HepG2 (cell line): ENCODE measurements at regions not wholly inside any gene's neighbourhood (a gene's known extent, or its start where the extent isn't known, plus 50 kb on each side); places are given as distances from the start of the nearest gene placed in this dataset.

ENCODE experiments used
- ATAC-seq: fragments of 200-7000 bp; cut with Tn5 transposase; 3 replicates; pipeline ENCODE4 v1.9.1; 2020; ENCODE audit warnings: mild to moderate bottlenecking, moderate library complexity
- BruUV-seq: library from RNA; stranded (reverse); fragments of 400-500 nt; replicated peaks from 2 replicates; lab custom pipeline; 2021; lab: Mats Ljungman, UMichigan
- CTCF ChIA-PET: fragments of 300-600 bp; formaldehyde crosslinking; extraction: SDS; loops from one replicate; lab custom pipeline; 2021; ENCODE audit warnings: low total read pairs, inconsistent platforms, low intra/inter-chr PET ratio; lab: Yijun Ruan, JAX
- POLR2A ChIA-PET: fragments of 350-600 bp; sonication (Branson Sonifier 250); formaldehyde crosslinking; loops from one replicate; lab custom pipeline; 2020; ENCODE audit warnings: antibody characterized with exemption, inconsistent platforms; lab: Yijun Ruan, JAX
- DNase-seq: peaks from one replicate; pipeline ENCODE4 v3.0.0-alpha.2; 2015; ENCODE audit warnings: low spot score
- FAIRE-seq: peaks from 3 replicates; lab custom pipeline; 2011; peaks lifted over from hg19 to GRCh38; lab: Jason Lieb, UNC
- H2AFZ ChIP-seq: one replicate; pipeline ENCODE4 v1.6.1; 2011; ENCODE audit warnings: low read length, inconsistent platforms
- H3K27ac ChIP-seq: fragments of 300-600 bp; 3 replicates; pipeline ENCODE4 v1.8.0; 2011; ENCODE audit warnings: mixed run types, mild to moderate bottlenecking, mixed read lengths, low read length, inconsistent platforms; ENCODE audit not compliant: insufficient read depth; ENCODE audit errors: extremely low read length
- H3K27me3 ChIP-seq, 2 experiments: fragments of 200-600 bp in 1 of 2; 2 replicates in 1 of 2; 3 replicates in 1 of 2; pipeline versions ENCODE4 v1.6.0 to v1.8.0; 2011; ENCODE audit warnings: low read length in 2 of 2, mild to moderate bottlenecking in 2 of 2, moderate library complexity in 2 of 2, inconsistent platforms in 1 of 2; ENCODE audit not compliant: insufficient read depth in 2 of 2, control insufficient read depth in 1 of 2
- H3K36me3 ChIP-seq, 2 experiments: fragments of 200-600 bp in 1 of 2; replicated peaks in 1 of 2; 2 replicates in 1 of 2; 3 replicates in 1 of 2; pipeline versions ENCODE4 v1.5.1 to v1.8.0; 2011; ENCODE audit warnings: low read length in 2 of 2, inconsistent platforms in 1 of 2; ENCODE audit not compliant: insufficient read depth in 2 of 2, control insufficient read depth in 1 of 2
- H3K4me1 ChIP-seq: 2 replicates; pipeline ENCODE4 v1.5.1; 2012; ENCODE audit warnings: low read length, inconsistent platforms; ENCODE audit not compliant: insufficient read depth
- H3K4me2 ChIP-seq: 2 replicates; pipeline ENCODE4 v1.6.0; 2011; ENCODE audit warnings: low read depth, low read length, inconsistent platforms
- H3K4me3 ChIP-seq, 3 experiments: fragments of 200-600 bp in 1 of 3; sonication (generic), shearing (Covaris generic) in 1 of 3; replicated peaks in 1 of 3; 2 replicates each; pipeline ENCODE4 v1.5.1; 2011 to 2016; ENCODE audit warnings: low read length in 3 of 3, inconsistent platforms in 2 of 3, low read depth in 2 of 3, mild to moderate bottlenecking in 2 of 3, control low read depth in 1 of 3, mixed read lengths in 1 of 3; ENCODE audit not compliant: insufficient read depth in 1 of 3
- H3K79me2 ChIP-seq: one replicate; pipeline ENCODE4 v1.6.1; 2011; ENCODE audit warnings: low read length, inconsistent platforms; ENCODE audit not compliant: insufficient read depth
- H3K9ac ChIP-seq: 2 replicates; pipeline ENCODE4 v1.6.0; 2011; ENCODE audit warnings: mild to moderate bottlenecking, low read depth, low read length, inconsistent platforms; ENCODE audit not compliant: insufficient read depth
- H3K9me3 ChIP-seq: 2 replicates; pipeline ENCODE4 v1.5.1; 2012; ENCODE audit warnings: mild to moderate bottlenecking, low read length
- H4K20me1 ChIP-seq: 2 replicates; pipeline ENCODE4 v1.6.0; 2011; ENCODE audit warnings: inconsistent platforms, mild to moderate bottlenecking, low read length, moderate library complexity; ENCODE audit not compliant: insufficient read depth
- CREB1 ChIP-seq, 2 experiments: fragments of 450-650 bp in 1 of 2; IDR thresholded peaks; 2 replicates each; pipeline ENCODE4 v1.6.1; 2016 to 2017; ENCODE audit warnings: control low read depth in 1 of 2, mild to moderate bottlenecking in 1 of 2, missing compliant biosample characterization in 1 of 2, missing genetic modification characterization in 1 of 2
- HDAC2 ChIP-seq: sonication (generic); formaldehyde crosslinking; IDR thresholded peaks from 2 replicates; pipeline ENCODE4 v1.4.0; 2020; ENCODE audit warnings: missing genetic modification reagents
- LCORL ChIP-seq, 2 experiments: fragments of 450-650 bp in 1 of 2; sonication (generic) in 1 of 2; formaldehyde crosslinking in 1 of 2; IDR thresholded peaks; 2 replicates each; pipeline versions ENCODE4 v1.5.0 to v1.6.1; 2017 to 2020; ENCODE audit warnings: antibody characterized with exemption in 1 of 2, missing genetic modification reagents in 1 of 2
- MAFF ChIP-seq: IDR thresholded peaks from 2 replicates; pipeline ENCODE4 v1.6.1; 2011; ENCODE audit warnings: low read depth, low read length, improper control_type of control experiment
- SOX13 ChIP-seq, 3 experiments: fragments of 450-650 bp in 1 of 3; sonication (generic) in 1 of 3; formaldehyde crosslinking in 1 of 3; IDR thresholded peaks in 2 of 3; conservative IDR thresholded peaks in 1 of 3; 2 replicates each; pipeline versions ENCODE4 v1.5.0 to v1.6.1; 2016 to 2020; ENCODE audit warnings: antibody characterized with exemption in 1 of 3, mild to moderate bottlenecking in 1 of 3, missing compliant biosample characterization in 1 of 3, missing genetic modification reagents in 1 of 3, moderate library complexity in 1 of 3
- ZNF20 ChIP-seq: sonication (generic); formaldehyde crosslinking; IDR thresholded peaks from 2 replicates; pipeline ENCODE4 v1.4.0; 2020; ENCODE audit warnings: mild to moderate bottlenecking, moderate library complexity, missing genetic modification reagents
- ZNF776 ChIP-seq: sonication (generic); formaldehyde crosslinking; IDR thresholded peaks from 2 replicates; pipeline ENCODE4 v1.4.0; 2020; ENCODE audit warnings: mild to moderate bottlenecking, missing genetic modification reagents
- WGBS: methylation state at CpG from one replicate; pipeline ENCODE4 v1.1.6; 2017; ENCODE audit warnings: low lambda C conversion rate; 5-methylcytosine and 5-hydroxymethylcytosine counted together
- in situ Hi-C: cut with HindIII; loops from 2 replicates; pipeline ENCODE4 v1.10.0; 2017; ENCODE audit warnings: low pct_unique_long_range_greater_than_20kb; ENCODE audit not compliant: extremely low pct_ligation_motif_present
- intact Hi-C: fragments of 100-400 bp; cut with micrococcal nuclease; formaldehyde crosslinking; loops from one replicate; pipeline ENCODE4 v1.10.0; 2022; ENCODE audit not compliant: unreplicated experiment
- TF ChIP-seq, protein P1 (sequence below): sonication (generic); formaldehyde crosslinking; IDR thresholded peaks from 2 replicates; pipeline ENCODE4 v1.4.0; 2020; ENCODE audit warnings: mild to moderate bottlenecking, missing genetic modification reagents
- TF ChIP-seq, protein P2 (sequence below): sonication (generic); formaldehyde crosslinking; IDR thresholded peaks from 2 replicates; pipeline ENCODE4 v1.9.0; 2022; ENCODE audit warnings: missing genetic modification reagents, mild to moderate bottlenecking, borderline replicate concordance
- TF ChIP-seq, protein P3 (sequence below): sonication (generic); formaldehyde crosslinking; IDR thresholded peaks from 2 replicates; pipeline ENCODE4 v1.4.0; 2020; ENCODE audit warnings: missing genetic modification reagents

DNA sequence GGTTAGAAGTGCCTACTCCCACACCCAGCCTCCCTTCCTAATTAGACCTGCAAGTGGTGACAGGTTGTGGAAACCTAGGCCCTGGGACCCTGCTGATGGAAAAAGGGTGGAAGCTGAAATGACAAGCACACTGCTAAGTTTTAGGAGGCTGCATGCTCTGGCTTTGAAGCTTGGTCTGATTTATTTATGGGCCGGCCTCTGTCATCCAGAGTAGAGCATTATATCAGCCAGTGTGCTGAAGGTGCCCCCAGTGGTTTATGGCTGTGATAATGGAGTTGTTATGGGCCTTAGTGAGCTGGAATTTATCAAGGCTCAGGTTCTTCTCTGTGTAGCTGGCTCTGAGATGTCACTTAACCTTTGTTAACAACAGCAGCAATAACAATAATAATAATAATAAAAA, 142.6 kb downstream of the UTP18 start:
- Histone ChIP-seq H3K9ac (no peak overlapping the region), H3K27ac (no peak overlapping the region), H3K9me3 (no peaks in the 10 kb centered on the region), H3K36me3 (no peaks in the 10 kb centered on the region), H3K4me3 (no peak overlapping the region), H2AFZ (no peak overlapping the region), H3K4me2 (no peak overlapping the region), H4K20me1 (no peaks in the 10 kb centered on the region), H3K27me3 (peaks cover 0 to 9% of the 10 kb centered on the region in 2 experiments; a peak in 3 of 5 replicates), H3K79me2 (no peaks in the 10 kb centered on the region), H3K4me1 (no peaks in the 10 kb centered on the region)
- FAIRE-seq (no peak), ATAC-seq (no peak), DNase-seq (no peak)
- 0% methylated on average over 1 of the region's 1 CpG for whole genome bisulfite sequencing
- BruUV-seq: no TSS peak
- TF ChIP-seq SOX13 (IDR thresholded peaks at IDR 0.05) (no peak), SOX13 (CRISPR knock-in tag; conservative IDR thresholded peaks at IDR 0.05 in 1 of 2, IDR thresholded peaks at IDR 0.05 in 1 of 2) (no peak), ZNF20 (CRISPR knock-in tag) (no peak), MAFF (no peak), ZNF776 (CRISPR knock-in tag) (no peak), CREB1 (IDR thresholded peaks at IDR 0.05) (no peak), CREB1 (CRISPR knock-in tag; IDR thresholded peaks at IDR 0.05) (no peak), HDAC2 (CRISPR knock-in tag) (no peak), LCORL (IDR thresholded peaks at IDR 0.05) (no peak), LCORL (CRISPR knock-in tag; IDR thresholded peaks at IDR 0.05) (no peak)
- TF ChIP-seq, protein P1, sequence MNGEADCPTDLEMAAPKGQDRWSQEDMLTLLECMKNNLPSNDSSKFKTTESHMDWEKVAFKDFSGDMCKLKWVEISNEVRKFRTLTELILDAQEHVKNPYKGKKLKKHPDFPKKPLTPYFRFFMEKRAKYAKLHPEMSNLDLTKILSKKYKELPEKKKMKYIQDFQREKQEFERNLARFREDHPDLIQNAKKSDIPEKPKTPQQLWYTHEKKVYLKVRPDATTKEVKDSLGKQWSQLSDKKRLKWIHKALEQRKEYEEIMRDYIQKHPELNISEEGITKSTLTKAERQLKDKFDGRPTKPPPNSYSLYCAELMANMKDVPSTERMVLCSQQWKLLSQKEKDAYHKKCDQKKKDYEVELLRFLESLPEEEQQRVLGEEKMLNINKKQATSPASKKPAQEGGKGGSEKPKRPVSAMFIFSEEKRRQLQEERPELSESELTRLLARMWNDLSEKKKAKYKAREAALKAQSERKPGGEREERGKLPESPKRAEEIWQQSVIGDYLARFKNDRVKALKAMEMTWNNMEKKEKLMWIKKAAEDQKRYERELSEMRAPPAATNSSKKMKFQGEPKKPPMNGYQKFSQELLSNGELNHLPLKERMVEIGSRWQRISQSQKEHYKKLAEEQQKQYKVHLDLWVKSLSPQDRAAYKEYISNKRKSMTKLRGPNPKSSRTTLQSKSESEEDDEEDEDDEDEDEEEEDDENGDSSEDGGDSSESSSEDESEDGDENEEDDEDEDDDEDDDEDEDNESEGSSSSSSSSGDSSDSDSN (CRISPR knock-in tag): no peak
- TF ChIP-seq, protein P2, sequence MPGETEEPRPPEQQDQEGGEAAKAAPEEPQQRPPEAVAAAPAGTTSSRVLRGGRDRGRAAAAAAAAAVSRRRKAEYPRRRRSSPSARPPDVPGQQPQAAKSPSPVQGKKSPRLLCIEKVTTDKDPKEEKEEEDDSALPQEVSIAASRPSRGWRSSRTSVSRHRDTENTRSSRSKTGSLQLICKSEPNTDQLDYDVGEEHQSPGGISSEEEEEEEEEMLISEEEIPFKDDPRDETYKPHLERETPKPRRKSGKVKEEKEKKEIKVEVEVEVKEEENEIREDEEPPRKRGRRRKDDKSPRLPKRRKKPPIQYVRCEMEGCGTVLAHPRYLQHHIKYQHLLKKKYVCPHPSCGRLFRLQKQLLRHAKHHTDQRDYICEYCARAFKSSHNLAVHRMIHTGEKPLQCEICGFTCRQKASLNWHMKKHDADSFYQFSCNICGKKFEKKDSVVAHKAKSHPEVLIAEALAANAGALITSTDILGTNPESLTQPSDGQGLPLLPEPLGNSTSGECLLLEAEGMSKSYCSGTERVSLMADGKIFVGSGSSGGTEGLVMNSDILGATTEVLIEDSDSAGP (CRISPR knock-in tag): no peak
- TF ChIP-seq, protein P3, sequence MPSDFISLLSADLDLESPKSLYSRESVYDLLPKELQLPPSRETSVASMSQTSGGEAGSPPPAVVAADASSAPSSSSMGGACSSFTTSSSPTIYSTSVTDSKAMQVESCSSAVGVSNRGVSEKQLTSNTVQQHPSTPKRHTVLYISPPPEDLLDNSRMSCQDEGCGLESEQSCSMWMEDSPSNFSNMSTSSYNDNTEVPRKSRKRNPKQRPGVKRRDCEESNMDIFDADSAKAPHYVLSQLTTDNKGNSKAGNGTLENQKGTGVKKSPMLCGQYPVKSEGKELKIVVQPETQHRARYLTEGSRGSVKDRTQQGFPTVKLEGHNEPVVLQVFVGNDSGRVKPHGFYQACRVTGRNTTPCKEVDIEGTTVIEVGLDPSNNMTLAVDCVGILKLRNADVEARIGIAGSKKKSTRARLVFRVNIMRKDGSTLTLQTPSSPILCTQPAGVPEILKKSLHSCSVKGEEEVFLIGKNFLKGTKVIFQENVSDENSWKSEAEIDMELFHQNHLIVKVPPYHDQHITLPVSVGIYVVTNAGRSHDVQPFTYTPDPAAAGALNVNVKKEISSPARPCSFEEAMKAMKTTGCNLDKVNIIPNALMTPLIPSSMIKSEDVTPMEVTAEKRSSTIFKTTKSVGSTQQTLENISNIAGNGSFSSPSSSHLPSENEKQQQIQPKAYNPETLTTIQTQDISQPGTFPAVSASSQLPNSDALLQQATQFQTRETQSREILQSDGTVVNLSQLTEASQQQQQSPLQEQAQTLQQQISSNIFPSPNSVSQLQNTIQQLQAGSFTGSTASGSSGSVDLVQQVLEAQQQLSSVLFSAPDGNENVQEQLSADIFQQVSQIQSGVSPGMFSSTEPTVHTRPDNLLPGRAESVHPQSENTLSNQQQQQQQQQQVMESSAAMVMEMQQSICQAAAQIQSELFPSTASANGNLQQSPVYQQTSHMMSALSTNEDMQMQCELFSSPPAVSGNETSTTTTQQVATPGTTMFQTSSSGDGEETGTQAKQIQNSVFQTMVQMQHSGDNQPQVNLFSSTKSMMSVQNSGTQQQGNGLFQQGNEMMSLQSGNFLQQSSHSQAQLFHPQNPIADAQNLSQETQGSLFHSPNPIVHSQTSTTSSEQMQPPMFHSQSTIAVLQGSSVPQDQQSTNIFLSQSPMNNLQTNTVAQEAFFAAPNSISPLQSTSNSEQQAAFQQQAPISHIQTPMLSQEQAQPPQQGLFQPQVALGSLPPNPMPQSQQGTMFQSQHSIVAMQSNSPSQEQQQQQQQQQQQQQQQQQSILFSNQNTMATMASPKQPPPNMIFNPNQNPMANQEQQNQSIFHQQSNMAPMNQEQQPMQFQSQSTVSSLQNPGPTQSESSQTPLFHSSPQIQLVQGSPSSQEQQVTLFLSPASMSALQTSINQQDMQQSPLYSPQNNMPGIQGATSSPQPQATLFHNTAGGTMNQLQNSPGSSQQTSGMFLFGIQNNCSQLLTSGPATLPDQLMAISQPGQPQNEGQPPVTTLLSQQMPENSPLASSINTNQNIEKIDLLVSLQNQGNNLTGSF: no peak
- intact Hi-C loops (no loop called here), in situ Hi-C loops (no loop called here)
- ChIA-PET CTCF (no interaction called here), POLR2A (no interaction called here)
